Keratinocyte (primary cell): ENCODE measurements at regions not wholly inside any gene's neighbourhood (a gene's known extent, or its start where the extent isn't known, plus 50 kb on each side); places are given as distances from the start of the nearest gene placed in this dataset.

ENCODE experiments used
- DNase-seq: peaks from one replicate; pipeline ENCODE4 v3.0.0-alpha.2; 2011; ENCODE audit warnings: low read depth, missing footprints, low spot score
- FAIRE-seq: peaks from 2 replicates; lab custom pipeline; 2011; peaks lifted over from hg19 to GRCh38; lab: Jason Lieb, UNC
- H2AFZ ChIP-seq: 2 replicates; pipeline ENCODE4 v1.6.0; 2012; ENCODE audit warnings: low read length, control low read depth, inconsistent platforms; ENCODE audit not compliant: control insufficient read depth
- H3K27ac ChIP-seq: 2 replicates; pipeline ENCODE4 v1.5.1; 2011; ENCODE audit warnings: low read length; ENCODE audit not compliant: control insufficient read depth, insufficient read depth
- H3K27me3 ChIP-seq: 3 replicates; pipeline ENCODE4 v1.6.0; 2011; ENCODE audit warnings: low read length; ENCODE audit not compliant: control insufficient read depth, insufficient read depth; ENCODE audit errors: extremely low read depth
- H3K36me3 ChIP-seq, 2 experiments: 2 replicates in 1 of 2; 3 replicates in 1 of 2; pipeline ENCODE4 v1.5.1; 2011; ENCODE audit warnings: low read length in 2 of 2, mild to moderate bottlenecking in 1 of 2; ENCODE audit not compliant: control insufficient read depth in 2 of 2, insufficient read depth in 2 of 2; ENCODE audit errors: extremely low read depth in 1 of 2
- H3K4me1 ChIP-seq: 3 replicates; pipeline ENCODE4 v1.5.1; 2011; ENCODE audit warnings: low read length; ENCODE audit not compliant: control insufficient read depth, insufficient read depth; ENCODE audit errors: extremely low read depth
- H3K4me2 ChIP-seq: 3 replicates; pipeline ENCODE4 v1.6.0; 2011; ENCODE audit warnings: low read depth, low read length; ENCODE audit not compliant: control insufficient read depth, insufficient read depth; ENCODE audit errors: extremely low read depth
- H3K4me3 ChIP-seq, 3 experiments: fragments of 200-600 bp in 1 of 3; sonication (generic) in 1 of 3; 2 replicates in 2 of 3; 3 replicates in 1 of 3; pipeline ENCODE4 v1.5.1; 2011 to 2016; ENCODE audit warnings: low read length in 3 of 3, mild to moderate bottlenecking in 3 of 3, control low read depth in 2 of 3, inconsistent platforms in 1 of 3, low read depth in 1 of 3, mixed read lengths in 1 of 3, mixed run types in 1 of 3, moderate library complexity in 1 of 3; ENCODE audit not compliant: control insufficient read depth in 2 of 3, insufficient read depth in 2 of 3; ENCODE audit errors: extremely low read depth in 1 of 3
- H3K79me2 ChIP-seq: 2 replicates; pipeline ENCODE4 v1.6.0; 2012; ENCODE audit warnings: low read length; ENCODE audit not compliant: control insufficient read depth, insufficient read depth
- H3K9ac ChIP-seq: 3 replicates; pipeline ENCODE4 v1.6.0; 2011; ENCODE audit warnings: low read length; ENCODE audit not compliant: control insufficient read depth, insufficient read depth; ENCODE audit errors: extremely low read depth
- H3K9me1 ChIP-seq: 3 replicates; pipeline ENCODE4 v1.6.0; 2011; ENCODE audit warnings: low read length; ENCODE audit not compliant: control insufficient read depth, insufficient read depth; ENCODE audit errors: extremely low read depth
- H3K9me3 ChIP-seq: 2 replicates; pipeline ENCODE4 v1.5.1; 2012; ENCODE audit warnings: low read depth, low read length; ENCODE audit not compliant: control insufficient read depth
- H4K20me1 ChIP-seq: 3 replicates; pipeline ENCODE4 v1.6.0; 2011; ENCODE audit warnings: low read length; ENCODE audit not compliant: control insufficient read depth, insufficient read depth; ENCODE audit errors: extremely low read depth
- CTCF ChIP-seq, 3 experiments: IDR thresholded peaks in 1 of 3; conservative IDR thresholded peaks in 1 of 3; optimal IDR thresholded peaks in 1 of 3; 2 replicates in 2 of 3; 3 replicates in 1 of 3; pipeline versions ENCODE3 to v1.5.1; 2011; ENCODE audit warnings: low read length in 3 of 3, mild to moderate bottlenecking in 3 of 3, moderate library complexity in 2 of 3, control low read depth in 1 of 3, inconsistent platforms in 1 of 3; ENCODE audit not compliant: insufficient read depth in 2 of 3; ENCODE audit errors: extremely low read depth in 1 of 3
- EZH2 ChIP-seq: IDR thresholded peaks from one replicate; pipeline ENCODE4 v1.6.1; 2012; ENCODE audit warnings: inconsistent platforms, mild to moderate bottlenecking, low read length, moderate library complexity
- dilution Hi-C: fragments of 300-500 bp; cut with MboI; formaldehyde crosslinking; loops from one replicate; pipeline ENCODE4 v1.7.0; 2020; ENCODE audit warnings: low sequenced_read_pairs; ENCODE audit not compliant: extremely low pct_ligation_motif_present

GRCh38 chr14:97280526-97280925, 483.3 kb downstream of the VRK1 start:
- H3K9ac ChIP-seq = no peak overlapping the region
- no peaks in the 10 kb centered on the region for H3K9me3 ChIP-seq
- no peak for TF ChIP-seq EZH2
- no peak for TF ChIP-seq CTCF (optimal IDR thresholded peaks at IDR 0.05 in 1 of 3, IDR thresholded peaks at IDR 0.05 in 1 of 3, conservative IDR thresholded peaks at IDR 0.05 in 1 of 3; ENCODE audit: extremely low read depth in 1 of 3, insufficient read depth in 2 of 3, low read length in 3 of 3)
- H2AFZ ChIP-seq = no peak overlapping the region
- no peaks in the 10 kb centered on the region for H3K36me3 ChIP-seq
- H3K4me3 ChIP-seq = no peak overlapping the region
- no peaks in the 10 kb centered on the region for H3K4me1 ChIP-seq
- no peak overlapping the region for H3K4me2 ChIP-seq
- FAIRE-seq = no peak
- no peak for DNase-seq
- dilution Hi-C loops = no loop called here
- no peaks in the 10 kb centered on the region for H3K27me3 ChIP-seq
- no peaks in the 10 kb centered on the region for H3K9me1 ChIP-seq
- no peaks in the 10 kb centered on the region for H4K20me1 ChIP-seq
- no peak overlapping the region for H3K27ac ChIP-seq
- H3K79me2 ChIP-seq = no peaks in the 10 kb centered on the region

- Histone ChIP-seq H3K27me3 (no peaks in the 10 kb centered on the region), H3K79me2 (no peaks in the 10 kb centered on the region), H3K9me1 (no peaks in the 10 kb centered on the region), H3K4me1 (no peaks in the 10 kb centered on the region), H3K4me2 (no peak overlapping the region), H3K9me3 (no peaks in the 10 kb centered on the region), H3K36me3 (no peaks in the 10 kb centered on the region), H2AFZ (no peak overlapping the region), H3K4me3 (no peak overlapping the region), H3K9ac (no peak overlapping the region), H3K27ac (no peak overlapping the region), H4K20me1 (no peaks in the 10 kb centered on the region)
- DNase-seq (no peak), FAIRE-seq (no peak)
- dilution Hi-C loops = no loop called here
- TF ChIP-seq CTCF (optimal IDR thresholded peaks at IDR 0.05 in 1 of 3, IDR thresholded peaks at IDR 0.05 in 1 of 3, conservative IDR thresholded peaks at IDR 0.05 in 1 of 3; ENCODE audit: extremely low read depth in 1 of 3, insufficient read depth in 2 of 3, low read length in 3 of 3) = no peak
- TF ChIP-seq EZH2 = no peak
Observed at GRCh38 chr14:97281741-97282140, 484.6 kb downstream of the VRK1 start.
